Activated CD8-positive, alpha-beta memory T cell treated with anti-CD3 and anti-CD28 coated beads for 48 hours (primary cell): ENCODE measurements at regions not wholly inside any gene's neighbourhood (a gene's known extent, or its start where the extent isn't known, plus 50 kb on each side); places are given as distances from the start of the nearest gene placed in this dataset.
"Not testable (repeated sequence)": the region's sequence is repeated elsewhere in the genome, so short reads cannot be mapped to it uniquely, and the experiment has no call there.

Source experiments
- DNase-seq, 3 experiments: peaks; one replicate each; pipeline ENCODE4 v3.0.0-alpha.2; 2020; ENCODE audit warnings: low read depth in 2 of 3, low spot score in 2 of 3

- no peak for DNase-seq
These were observed 108.9 kb upstream of the KLF13 start for GRCh38 chr15:31217566-31218270.

- no peak for DNase-seq
These were observed 107.4 kb upstream of the KLF13 start for GRCh38 chr15:31219221-31219620.

GRCh38 chr15:31221936-31222515 lies 104.6 kb upstream of the KLF13 start:
- no peak for DNase-seq

DNA sequence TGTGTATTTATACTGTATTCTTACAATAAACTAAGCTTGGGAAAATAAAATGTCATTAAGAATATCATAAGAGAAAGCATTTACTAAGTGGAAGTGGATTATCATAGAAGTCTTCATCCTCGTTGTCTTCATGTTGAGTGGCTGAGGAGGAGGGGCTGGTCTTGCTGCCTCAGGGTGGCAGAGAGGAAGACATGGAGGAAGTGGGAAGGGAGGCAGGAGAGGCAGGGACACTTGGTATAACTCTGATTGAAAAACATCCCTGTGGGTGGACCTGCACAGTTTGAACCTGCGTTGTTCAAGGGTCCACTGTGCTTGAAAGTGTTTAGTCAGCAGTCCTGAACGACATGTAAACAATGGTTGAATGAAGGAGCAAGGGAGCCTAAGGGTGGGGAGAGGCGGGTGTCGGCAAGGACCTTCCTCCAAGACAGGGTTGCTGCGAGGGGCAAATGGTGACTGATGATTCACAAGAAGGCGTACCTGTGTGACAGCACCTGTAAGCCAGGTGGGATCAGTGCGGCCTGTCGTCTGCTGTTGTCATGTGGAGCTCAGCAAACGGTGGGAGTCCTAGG lies 103.8 kb upstream of the KLF13 start:
- DNase-seq, result no peak

- no peak for DNase-seq
These were observed 102.9 kb upstream of the KLF13 start for GRCh38 chr15:31223478-31224350.

- DNase-seq, result not testable (repeated sequence)
These were observed 102.0 kb upstream of the KLF13 start for GRCh38 chr15:31224661-31225060.

- no peak for DNase-seq
These were observed 101.2 kb upstream of the KLF13 start for GRCh38 chr15:31225356-31225955.

- DNase-seq, result no peak
These were observed 100.6 kb upstream of the KLF13 start for GRCh38 chr15:31226021-31226420.

DNA sequence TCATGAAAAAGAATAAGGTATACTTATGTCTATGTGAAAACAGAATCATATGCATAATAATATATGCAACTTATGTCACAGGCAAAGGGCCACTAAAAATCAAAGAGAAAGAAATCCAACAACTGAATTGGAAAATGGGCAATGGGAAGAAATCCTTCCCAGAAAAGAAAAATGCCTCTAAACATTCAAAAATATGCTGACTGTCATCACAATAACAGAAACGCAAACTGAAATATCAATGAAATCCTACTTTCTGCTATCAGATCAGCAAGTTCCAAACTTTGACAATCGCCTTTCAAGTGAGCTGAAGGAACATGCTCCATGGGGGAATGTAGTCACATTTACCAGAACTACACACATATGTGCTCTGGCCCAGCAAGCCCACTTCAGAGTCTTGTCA lies 99.4 kb upstream of the KLF13 start:
- no peak for DNase-seq

GRCh38 chr15:31228011-31228484 lies 98.6 kb upstream of the KLF13 start:
- DNase-seq, result no peak

DNA sequence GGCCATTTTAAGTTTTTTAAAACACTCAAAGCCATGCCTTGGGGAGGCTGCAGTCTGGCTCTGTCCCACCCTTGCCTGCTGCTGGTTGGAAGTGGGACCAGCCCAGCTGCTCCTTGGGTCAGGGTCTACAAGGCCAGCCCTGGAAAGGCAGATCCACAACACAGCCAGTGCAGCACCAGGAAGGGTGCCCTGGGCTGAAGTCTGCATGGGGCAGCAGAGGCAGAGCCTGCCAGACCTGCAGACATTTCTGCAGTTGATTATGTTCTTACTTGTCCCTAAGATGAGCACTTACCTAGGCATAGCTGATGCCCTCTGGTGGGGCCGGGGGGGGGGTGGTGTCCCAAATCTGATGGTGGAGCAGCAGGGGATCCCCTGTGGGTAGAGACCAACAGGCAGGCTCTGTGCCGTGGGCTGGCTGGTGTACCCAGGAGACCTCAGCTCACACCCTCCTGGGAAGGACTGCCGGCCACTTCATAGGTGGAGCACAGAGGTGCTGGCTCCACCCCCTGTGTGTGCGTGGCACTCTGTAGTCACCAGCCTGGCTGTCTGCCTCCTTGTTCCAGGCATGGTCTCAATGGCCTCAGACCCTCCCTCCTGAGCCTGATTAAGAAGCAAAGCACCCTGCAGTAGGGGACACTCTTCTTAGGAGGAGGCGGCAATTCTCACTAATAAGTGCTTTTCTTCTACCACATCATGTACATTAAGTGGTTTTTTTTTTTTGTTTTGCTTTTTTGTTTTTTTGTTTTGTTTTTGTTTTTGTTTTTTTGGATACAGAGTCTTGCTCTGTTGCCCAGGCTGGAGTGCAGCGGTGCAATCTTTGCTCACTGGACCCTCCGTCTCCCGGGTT lies 97.4 kb upstream of the KLF13 start:
- no peak for DNase-seq

- no peak for DNase-seq
These were observed 95.8 kb upstream of the KLF13 start for GRCh38 chr15:31230630-31231485.

DNA sequence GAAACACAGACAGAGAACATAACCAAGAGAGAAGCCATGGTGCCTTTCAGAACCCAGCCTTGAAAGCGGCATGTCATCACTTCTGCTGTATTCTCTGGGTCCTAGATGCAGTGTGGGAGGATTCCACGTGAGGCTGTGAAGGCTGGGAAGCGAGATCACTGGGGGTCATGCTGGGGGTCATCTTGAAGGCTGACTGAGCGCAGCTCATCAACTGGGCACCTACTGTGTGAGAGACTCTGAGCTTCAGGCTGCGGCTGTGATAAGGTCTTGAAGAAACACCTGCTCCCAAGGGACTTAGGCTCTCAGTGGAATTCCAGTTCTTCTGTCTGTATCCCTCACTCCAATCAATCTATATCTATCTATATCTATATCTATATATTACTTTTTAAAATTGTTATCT lies 91.8 kb upstream of the KLF13 start:
- no peak for DNase-seq

- DNase-seq, result no peak
These were observed 91.1 kb upstream of the KLF13 start for GRCh38 chr15:31235311-31236183.

GRCh38 chr15:31236184-31237042 lies 90.2 kb upstream of the KLF13 start:
- DNase-seq, result no peak

DNA sequence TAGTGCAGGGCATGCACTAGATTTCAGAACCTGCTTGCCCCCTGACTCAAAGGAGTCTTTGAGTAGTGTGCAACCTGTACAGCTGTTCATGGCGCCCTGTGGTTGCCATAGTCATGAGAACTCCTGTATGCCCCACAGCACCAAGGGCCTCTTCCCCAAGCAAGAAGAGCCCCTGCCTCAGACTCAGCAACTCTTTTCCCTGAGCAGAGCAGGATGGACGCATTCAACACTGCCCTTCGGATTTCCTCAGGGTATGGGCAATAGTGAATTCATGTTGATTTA lies 89.7 kb upstream of the KLF13 start:
- DNase-seq, result no peak

GRCh38 chr15:31238906-31239305 lies 87.7 kb upstream of the KLF13 start:
- no peak for DNase-seq

GRCh38 chr15:31239409-31239808 lies 87.2 kb upstream of the KLF13 start:
- DNase-seq, result no peak
